ENCODE measurements at regions not wholly inside any gene's neighbourhood (a gene's known extent, or its start where the extent isn't known, plus 50 kb on each side); places are given as distances from the start of the nearest gene placed in this dataset.

GRCh38 chr7:115216652-115217051 lies 294.8 kb downstream of the MDFIC start:
- no peak for TF ChIP-seq CTCF (IDR thresholded peaks at IDR 0.05)
- TF ChIP-seq EZH2 (IDR thresholded peaks at IDR 0.05; ENCODE audit: borderline replicate concordance, insufficient read depth, low read depth, low read length, poor library complexity, severe bottlenecking), result no peak
